Stomach (tissue), 8 donors: ENCODE measurements at regions not wholly inside any gene's neighbourhood (a gene's known extent, or its start where the extent isn't known, plus 50 kb on each side); places are given as distances from the start of the nearest gene placed in this dataset.

Source experiments
- DNase-seq, 2 donors: peaks; one replicate each; pipeline versions ENCODE4 v3.0.0 to v3.0.0-alpha.2; 2013 to 2019
- H3K27ac ChIP-seq, 5 donors: fragments of 200-600 bp in 4 of 5; sonication (generic) in 4 of 5; one replicate each; pipeline ENCODE4 v1.5.1; 2013 to 2019; ENCODE audit warnings: mild to moderate bottlenecking in 1 of 5, moderate library complexity in 1 of 5
- H3K27me3 ChIP-seq, 3 donors: fragments of 200-600 bp; sonication (generic); one replicate each; pipeline ENCODE4 v1.5.1; 2017 to 2019; ENCODE audit warnings: mixed run types in 1 of 3
- H3K36me3 ChIP-seq, 4 donors: fragments of 200-600 bp; sonication (generic); 1 replicate in 3 of 4; 2 replicates in 1 of 4; pipeline ENCODE4 v1.5.1; 2016 to 2019
- H3K4me1 ChIP-seq, 4 donors: fragments of 200-600 bp; sonication (generic); one replicate each; pipeline ENCODE4 v1.5.1; 2016 to 2019
- H3K4me3 ChIP-seq, 4 donors: fragments of 200-600 bp; sonication (generic) in 3 of 4; one replicate each; pipeline ENCODE4 v1.5.1; 2016 to 2019; ENCODE audit warnings: mild to moderate bottlenecking in 1 of 4
- H3K9me3 ChIP-seq, 4 donors: fragments of 200-600 bp; sonication (generic); one replicate each; pipeline ENCODE4 v1.5.1; 2016 to 2019
- EP300 ChIP-seq: sonication (generic); formaldehyde crosslinking; IDR thresholded peaks from one replicate; pipeline ENCODE4 v1.6.1; 2017; ENCODE audit warnings: antibody characterized with exemption
- POLR2A ChIP-seq, 4 donors: fragments of 450-650 bp; IDR thresholded peaks; one replicate each; pipeline ENCODE4 v1.6.1; 2016; ENCODE audit warnings: antibody characterized with exemption in 4 of 4, control low read depth in 2 of 4, mild to moderate bottlenecking in 1 of 4, moderate library complexity in 1 of 4
- POLR2AphosphoS5 ChIP-seq, 3 donors: sonication (generic); formaldehyde crosslinking; IDR thresholded peaks; one replicate each; pipeline ENCODE4 v1.6.1; 2016; ENCODE audit warnings: antibody characterized with exemption in 3 of 3
- WGBS, 5 donors: extraction: QIAGEN DNeasy Blood & Tissue Kit in 3 of 5; methylation state at CpG; one replicate each; pipeline versions ENCODE4 v1.1.5 to v1.1.7; 2013 to 2018; 5-methylcytosine and 5-hydroxymethylcytosine counted together
- intact Hi-C: fragments of 100-400 bp; cut with DNase I; formaldehyde crosslinking; loops from one replicate; pipeline ENCODE4 v1.15.1; 2023; ENCODE audit warnings: low total_unique reads
- TF ChIP-seq, protein P1 (sequence below), 7 experiments: fragments of 450-650 bp in 4 of 7; fragments of 200-600 bp in 3 of 7; sonication (generic) in 3 of 7; IDR thresholded peaks; one replicate each; pipeline ENCODE4 v1.5.1; 2016 to 2019; ENCODE audit warnings: antibody characterized with exemption in 7 of 7, control low read depth in 2 of 7, mild to moderate bottlenecking in 1 of 7
- donor health status: healthy with polysubstance abuse.
- donor health status: Bipolar disorder and iron deficiency.
- donor health status: healthy.

GRCh38 chr17:69783865-69784264 is 291.2 kb upstream of the KCNJ16 start:
- Histone ChIP-seq H3K9me3 (no peaks in the 10 kb centered on the region), H3K4me3 (no peak overlapping the region), H3K36me3 (no peaks in the 10 kb centered on the region), H3K4me1 (no peaks in the 10 kb centered on the region), H3K27me3 (no peaks in the 10 kb centered on the region), H3K27ac (no peak overlapping the region)
- intact Hi-C loops, result no loop called here
- DNase-seq, result no peak
- TF ChIP-seq POLR2AphosphoS5 (IDR thresholded peaks at IDR 0.05), result no peak
- TF ChIP-seq, protein P1, sequence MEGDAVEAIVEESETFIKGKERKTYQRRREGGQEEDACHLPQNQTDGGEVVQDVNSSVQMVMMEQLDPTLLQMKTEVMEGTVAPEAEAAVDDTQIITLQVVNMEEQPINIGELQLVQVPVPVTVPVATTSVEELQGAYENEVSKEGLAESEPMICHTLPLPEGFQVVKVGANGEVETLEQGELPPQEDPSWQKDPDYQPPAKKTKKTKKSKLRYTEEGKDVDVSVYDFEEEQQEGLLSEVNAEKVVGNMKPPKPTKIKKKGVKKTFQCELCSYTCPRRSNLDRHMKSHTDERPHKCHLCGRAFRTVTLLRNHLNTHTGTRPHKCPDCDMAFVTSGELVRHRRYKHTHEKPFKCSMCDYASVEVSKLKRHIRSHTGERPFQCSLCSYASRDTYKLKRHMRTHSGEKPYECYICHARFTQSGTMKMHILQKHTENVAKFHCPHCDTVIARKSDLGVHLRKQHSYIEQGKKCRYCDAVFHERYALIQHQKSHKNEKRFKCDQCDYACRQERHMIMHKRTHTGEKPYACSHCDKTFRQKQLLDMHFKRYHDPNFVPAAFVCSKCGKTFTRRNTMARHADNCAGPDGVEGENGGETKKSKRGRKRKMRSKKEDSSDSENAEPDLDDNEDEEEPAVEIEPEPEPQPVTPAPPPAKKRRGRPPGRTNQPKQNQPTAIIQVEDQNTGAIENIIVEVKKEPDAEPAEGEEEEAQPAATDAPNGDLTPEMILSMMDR (IDR thresholded peaks at IDR 0.05), result no peak
- TF ChIP-seq POLR2A (IDR thresholded peaks at IDR 0.05), result no peak
- TF ChIP-seq EP300, result no peak
- WGBS, 5 donors, result 87 to 90% (median 88%) methylated on average over 3 of the region's 3 CpGs

- TF ChIP-seq, protein P1 (IDR thresholded peaks at IDR 0.05), result no peak
- TF ChIP-seq EP300 (no peak), POLR2A (IDR thresholded peaks at IDR 0.05) (no peak), POLR2AphosphoS5 (IDR thresholded peaks at IDR 0.05) (no peak)
- DNase-seq, result no peak
- 65 to 95% (median 91%) methylated on average over 2 of the region's 2 CpGs for WGBS, 5 donors
- intact Hi-C loops, result no loop called here
- Histone ChIP-seq H3K27me3 (no peaks in the 10 kb centered on the region), H3K4me1 (no peaks in the 10 kb centered on the region), H3K4me3 (no peak overlapping the region), H3K9me3 (no peaks in the 10 kb centered on the region), H3K27ac (no peak overlapping the region), H3K36me3 (no peaks in the 10 kb centered on the region)
Measured at GRCh38 chr17:69788957-69789356, 286.1 kb upstream of the KCNJ16 start.

DNA sequence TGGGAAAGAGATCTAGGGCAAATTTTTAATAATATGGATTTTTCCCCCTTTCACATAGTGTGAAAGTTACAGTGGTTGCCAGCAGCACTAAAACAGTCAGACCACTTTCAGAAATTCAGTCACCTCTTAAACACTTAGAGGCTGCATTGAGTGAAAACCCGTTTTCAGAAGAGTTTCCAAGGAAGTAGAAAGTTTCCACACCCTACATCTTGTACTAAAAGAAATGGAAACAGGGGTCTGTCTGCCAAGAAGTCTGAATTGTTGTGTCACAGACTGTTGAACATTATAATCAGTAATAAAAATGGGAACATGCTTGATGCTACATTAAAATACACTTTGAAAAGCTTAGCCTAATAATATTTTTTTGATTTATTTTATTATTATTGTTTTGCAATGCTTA is 278.9 kb upstream of the KCNJ16 start:
- intact Hi-C loops, result no loop called here
- no peaks in the 10 kb centered on the region for H3K4me1 ChIP-seq
- TF ChIP-seq POLR2A (IDR thresholded peaks at IDR 0.05), result no peak
- TF ChIP-seq, protein P1 (IDR thresholded peaks at IDR 0.05), result no peak
- TF ChIP-seq POLR2AphosphoS5 (IDR thresholded peaks at IDR 0.05), result no peak
- TF ChIP-seq EP300, result no peak
- DNase-seq, result peak in 1 of 2 donors; percentile 47
- no peak overlapping the region for H3K27ac ChIP-seq
- H3K4me3 ChIP-seq, result no peak overlapping the region
- H3K36me3 ChIP-seq, result no peaks in the 10 kb centered on the region
- no peaks in the 10 kb centered on the region for H3K27me3 ChIP-seq
- H3K9me3 ChIP-seq, result no peaks in the 10 kb centered on the region
- WGBS, 5 donors, result 34 to 51% (median 41%) methylated on average over 1 of the region's 1 CpG

GRCh38 chr17:69800870-69801269 is 274.2 kb upstream of the KCNJ16 start:
- intact Hi-C loops, result no loop called here
- Histone ChIP-seq H3K4me3 (no peak overlapping the region), H3K27ac (no peak overlapping the region), H3K9me3 (peaks cover 0 to 8% (median 0%) of the 10 kb centered on the region in 4 donors), H3K4me1 (no peaks in the 10 kb centered on the region), H3K36me3 (no peaks in the 10 kb centered on the region), H3K27me3 (no peaks in the 10 kb centered on the region)
- TF ChIP-seq, protein P1 (IDR thresholded peaks at IDR 0.05), result no peak
- TF ChIP-seq EP300, result no peak
- TF ChIP-seq POLR2A (IDR thresholded peaks at IDR 0.05), result no peak
- no peak for TF ChIP-seq POLR2AphosphoS5 (IDR thresholded peaks at IDR 0.05)
- 83 to 93% (median 90%) methylated on average over 1 to 3 of the region's 3 CpGs; no CpG with 5 or more reads in 1 of the 5 donors for WGBS, 5 donors
- DNase-seq, result no peak
